ENCODE measurements at regions not wholly inside any gene's neighbourhood (a gene's known extent, or its start where the extent isn't known, plus 50 kb on each side); places are given as distances from the start of the nearest gene placed in this dataset.
A peak's percentile ranks its signal among the peaks of the same experiment; 100 is the strongest.

- Mint-ChIP-seq H3K27me3 (ENCODE audit: low read depth) (peaks cover 5% of the 10 kb centered on the region), H3K4me1 (ENCODE audit: low read depth) (no peaks in the 10 kb centered on the region), H3K9me3 (no peaks in the 10 kb centered on the region), H3K36me3 (ENCODE audit: insufficient read depth) (no peaks in the 10 kb centered on the region), H3K4me3 (no peak overlapping the region)
- no peak for DNase-seq
- ATAC-seq: no peak
Observed at GRCh38 chr2:18396329-18397010, 164.0 kb downstream of the RDH14 start.

GRCh38 chr2:18395555-18395954 lies 164.9 kb downstream of the RDH14 start:
- H3K4me1 Mint-ChIP-seq (ENCODE audit: low read depth): no peaks in the 10 kb centered on the region
- no peaks in the 10 kb centered on the region for H3K9me3 Mint-ChIP-seq
- H3K27me3 Mint-ChIP-seq (ENCODE audit: low read depth): peaks cover 5% of the 10 kb centered on the region
- H3K4me3 Mint-ChIP-seq: no peak overlapping the region
- ATAC-seq (no peak), DNase-seq (no peak)
- no peaks in the 10 kb centered on the region for H3K36me3 Mint-ChIP-seq (ENCODE audit: insufficient read depth)

GRCh38 chr2:18387441-18388206 lies 172.8 kb downstream of the RDH14 start:
- Mint-ChIP-seq H3K4me1 (ENCODE audit: low read depth) (no peaks in the 10 kb centered on the region), H3K4me3 (no peak overlapping the region), H3K36me3 (ENCODE audit: insufficient read depth) (no peaks in the 10 kb centered on the region), H3K9me3 (no peaks in the 10 kb centered on the region), H3K27me3 (ENCODE audit: low read depth) (peaks cover 5% of the 10 kb centered on the region)
- DNase-seq (peak; percentile 56), ATAC-seq (peak in 1 of 2 donors; percentile 57)

- DNase-seq (no peak), ATAC-seq (no peak)
- H3K4me3 Mint-ChIP-seq: no peak overlapping the region
- no peaks in the 10 kb centered on the region for H3K4me1 Mint-ChIP-seq (ENCODE audit: low read depth)
- no peaks in the 10 kb centered on the region for H3K36me3 Mint-ChIP-seq (ENCODE audit: insufficient read depth)
- H3K27me3 Mint-ChIP-seq (ENCODE audit: low read depth): peaks cover 10% of the 10 kb centered on the region
- H3K9me3 Mint-ChIP-seq: no peaks in the 10 kb centered on the region
Observed at GRCh38 chr2:18384242-18384641, 176.2 kb downstream of the RDH14 start.

GRCh38 chr2:18381386-18381785 lies 179.1 kb downstream of the RDH14 start:
- no peak overlapping the region for H3K4me3 Mint-ChIP-seq
- peaks cover 14% of the 10 kb centered on the region for H3K27me3 Mint-ChIP-seq (ENCODE audit: low read depth)
- ATAC-seq (no peak), DNase-seq (no peak)
- H3K36me3 Mint-ChIP-seq (ENCODE audit: insufficient read depth): no peaks in the 10 kb centered on the region
- no peaks in the 10 kb centered on the region for H3K9me3 Mint-ChIP-seq
- H3K4me1 Mint-ChIP-seq (ENCODE audit: low read depth): no peaks in the 10 kb centered on the region

GRCh38 chr2:18380321-18380720 lies 180.1 kb downstream of the RDH14 start:
- DNase-seq: no peak
- Mint-ChIP-seq H3K4me3 (no peak overlapping the region), H3K9me3 (no peaks in the 10 kb centered on the region), H3K4me1 (ENCODE audit: low read depth) (no peaks in the 10 kb centered on the region), H3K27me3 (ENCODE audit: low read depth) (peaks cover 14% of the 10 kb centered on the region), H3K36me3 (ENCODE audit: insufficient read depth) (no peaks in the 10 kb centered on the region)
- no peak for ATAC-seq

- DNase-seq (no peak), ATAC-seq (no peak)
- Mint-ChIP-seq H3K36me3 (ENCODE audit: insufficient read depth) (no peaks in the 10 kb centered on the region), H3K4me3 (no peak overlapping the region), H3K4me1 (ENCODE audit: low read depth) (no peaks in the 10 kb centered on the region), H3K27me3 (ENCODE audit: low read depth) (peaks cover 11% of the 10 kb centered on the region), H3K9me3 (no peaks in the 10 kb centered on the region)
Observed at GRCh38 chr2:18379870-18380269, 180.6 kb downstream of the RDH14 start.

GRCh38 chr2:18378020-18378653 lies 182.3 kb downstream of the RDH14 start:
- Mint-ChIP-seq H3K27me3 (ENCODE audit: low read depth) (peaks cover 11% of the 10 kb centered on the region), H3K4me3 (no peak overlapping the region), H3K36me3 (ENCODE audit: insufficient read depth) (no peaks in the 10 kb centered on the region), H3K4me1 (ENCODE audit: low read depth) (no peaks in the 10 kb centered on the region), H3K9me3 (no peaks in the 10 kb centered on the region)
- DNase-seq (no peak), ATAC-seq (peak in 1 of 2 donors; percentile 48)

- H3K4me3 Mint-ChIP-seq: no peak overlapping the region
- H3K4me1 Mint-ChIP-seq (ENCODE audit: low read depth): no peaks in the 10 kb centered on the region
- ATAC-seq (no peak), DNase-seq (no peak)
- peaks cover 11% of the 10 kb centered on the region for H3K27me3 Mint-ChIP-seq (ENCODE audit: low read depth)
- no peaks in the 10 kb centered on the region for H3K36me3 Mint-ChIP-seq (ENCODE audit: insufficient read depth)
- no peaks in the 10 kb centered on the region for H3K9me3 Mint-ChIP-seq
Observed at GRCh38 chr2:18376936-18377335, 183.5 kb downstream of the RDH14 start.

GRCh38 chr2:18373664-18374063 lies 186.8 kb downstream of the RDH14 start:
- Mint-ChIP-seq H3K36me3 (ENCODE audit: insufficient read depth) (no peaks in the 10 kb centered on the region), H3K27me3 (ENCODE audit: low read depth) (peaks cover 14% of the 10 kb centered on the region), H3K4me1 (ENCODE audit: low read depth) (no peaks in the 10 kb centered on the region), H3K9me3 (no peaks in the 10 kb centered on the region), H3K4me3 (no peak overlapping the region)
- no peak for ATAC-seq
- DNase-seq: no peak

- H3K4me1 Mint-ChIP-seq (ENCODE audit: low read depth): no peaks in the 10 kb centered on the region
- peaks cover 12% of the 10 kb centered on the region for H3K27me3 Mint-ChIP-seq (ENCODE audit: low read depth)
- H3K36me3 Mint-ChIP-seq (ENCODE audit: insufficient read depth): no peaks in the 10 kb centered on the region
- no peak for ATAC-seq
- no peaks in the 10 kb centered on the region for H3K9me3 Mint-ChIP-seq
- no peak for DNase-seq
- H3K4me3 Mint-ChIP-seq: no peak overlapping the region
Observed at GRCh38 chr2:18373081-18373480, 187.4 kb downstream of the RDH14 start.

- no peak overlapping the region for H3K4me3 Mint-ChIP-seq
- no peak for DNase-seq
- H3K9me3 Mint-ChIP-seq: no peaks in the 10 kb centered on the region
- no peaks in the 10 kb centered on the region for H3K4me1 Mint-ChIP-seq (ENCODE audit: low read depth)
- H3K27me3 Mint-ChIP-seq (ENCODE audit: low read depth): peaks cover 12% of the 10 kb centered on the region
- H3K36me3 Mint-ChIP-seq (ENCODE audit: insufficient read depth): no peaks in the 10 kb centered on the region
- ATAC-seq: no peak
Observed at GRCh38 chr2:18372641-18373040, 187.8 kb downstream of the RDH14 start.

GRCh38 chr2:18369760-18370159 lies 190.7 kb downstream of the RDH14 start:
- no peaks in the 10 kb centered on the region for H3K36me3 Mint-ChIP-seq (ENCODE audit: insufficient read depth)
- H3K4me1 Mint-ChIP-seq (ENCODE audit: low read depth): no peaks in the 10 kb centered on the region
- peaks cover 14% of the 10 kb centered on the region for H3K27me3 Mint-ChIP-seq (ENCODE audit: low read depth)
- no peaks in the 10 kb centered on the region for H3K9me3 Mint-ChIP-seq
- no peak overlapping the region for H3K4me3 Mint-ChIP-seq
- ATAC-seq (no peak), DNase-seq (no peak)

- no peaks in the 10 kb centered on the region for H3K9me3 Mint-ChIP-seq
- DNase-seq: no peak
- H3K27me3 Mint-ChIP-seq (ENCODE audit: low read depth): peaks cover 17% of the 10 kb centered on the region
- H3K4me3 Mint-ChIP-seq: no peak overlapping the region
- H3K36me3 Mint-ChIP-seq (ENCODE audit: insufficient read depth): no peaks in the 10 kb centered on the region
- no peak for ATAC-seq
- H3K4me1 Mint-ChIP-seq (ENCODE audit: low read depth): no peaks in the 10 kb centered on the region
Observed at GRCh38 chr2:18368008-18368407, 192.4 kb downstream of the RDH14 start.

GRCh38 chr2:18365342-18365741 lies 195.1 kb downstream of the RDH14 start:
- no peaks in the 10 kb centered on the region for H3K9me3 Mint-ChIP-seq
- H3K4me3 Mint-ChIP-seq: no peak overlapping the region
- peaks cover 14% of the 10 kb centered on the region for H3K27me3 Mint-ChIP-seq (ENCODE audit: low read depth)
- ATAC-seq (no peak), DNase-seq (no peak)
- no peaks in the 10 kb centered on the region for H3K4me1 Mint-ChIP-seq (ENCODE audit: low read depth)
- H3K36me3 Mint-ChIP-seq (ENCODE audit: insufficient read depth): no peaks in the 10 kb centered on the region
